ENCODE measurements at regions not wholly inside any gene's neighbourhood (a gene's known extent, or its start where the extent isn't known, plus 50 kb on each side); places are given as distances from the start of the nearest gene placed in this dataset.

DNA sequence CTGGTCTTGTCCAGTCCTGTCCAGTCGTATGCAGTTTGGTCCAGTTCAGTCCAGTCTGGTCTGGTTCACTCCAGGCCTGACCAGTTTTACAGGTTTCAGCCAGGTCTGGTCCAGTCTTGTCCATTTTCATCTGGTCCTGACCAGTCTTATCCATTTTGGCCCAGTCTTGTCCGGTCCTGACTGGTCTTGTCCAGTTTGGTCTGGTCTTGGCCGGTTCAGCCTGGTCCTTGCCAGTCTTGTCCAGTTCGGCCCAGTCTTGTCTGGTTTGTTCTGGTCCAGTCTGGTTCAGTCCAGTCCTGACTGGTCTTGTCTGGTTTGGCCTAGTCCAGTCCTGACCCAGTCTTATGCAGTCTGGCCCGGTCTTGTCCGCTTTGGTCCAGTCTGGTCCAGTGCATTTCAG lies 380.2 kb downstream of the OR4C45 start:
- TF ChIP-seq EZH2 (IDR thresholded peaks at IDR 0.05; ENCODE audit: insufficient read depth, poor library complexity, severe bottlenecking) (no peak), EZH2phosphoT487 (IDR thresholded peaks at IDR 0.05; ENCODE audit: insufficient read depth, low read depth) (no peak)

Measured in GM23248 (cell line).